Coronary artery (tissue), 2 donors: ENCODE measurements at regions not wholly inside any gene's neighbourhood (a gene's known extent, or its start where the extent isn't known, plus 50 kb on each side); places are given as distances from the start of the nearest gene placed in this dataset.
"Not testable (repeated sequence)": the region's sequence is repeated elsewhere in the genome, so short reads cannot be mapped to it uniquely, and the experiment has no call there.

Experiments used
- DNase-seq: peaks from one replicate; pipeline ENCODE4 v3.0.0-alpha.2; 2017; ENCODE audit warnings: low spot score
- H3K27ac ChIP-seq, 2 donors: fragments of 200-600 bp; sonication (generic); one replicate each; pipeline ENCODE4 v1.5.1; 2016 to 2019
- H3K4me3 ChIP-seq: fragments of 200-600 bp; sonication (generic); 2 replicates; pipeline ENCODE4 v1.5.1; 2016; ENCODE audit warnings: mild to moderate bottlenecking, moderate library complexity
- CTCF ChIP-seq: fragments of 200-600 bp; sonication (generic); IDR thresholded peaks from one replicate; pipeline ENCODE4 v1.5.1; 2019; ENCODE audit warnings: antibody characterized with exemption

- no peak overlapping the region for H3K4me3 ChIP-seq
- no peak for TF ChIP-seq CTCF
- no peak overlapping the region for H3K27ac ChIP-seq
- no peak for DNase-seq
Measured at GRCh38 chr10:80720549-80720948, 182.8 kb downstream of the SH2D4B start.

- DNase-seq, H3K27ac ChIP-seq: not testable (repeated sequence)
Measured at GRCh38 chr10:80728354-80728753, 190.7 kb downstream of the SH2D4B start.

GRCh38 chr10:80729896-80730295, 192.2 kb downstream of the SH2D4B start:
- no peak for TF ChIP-seq CTCF
- Histone ChIP-seq H3K4me3 (no peak overlapping the region), H3K27ac (no peak overlapping the region)
- DNase-seq, result no peak

More at GRCh38 chr10:80728354-80728753, 190.7 kb downstream of the SH2D4B start:
- not testable (repeated sequence) for H3K4me3 ChIP-seq

- TF ChIP-seq CTCF, result no peak
- DNase-seq, result no peak
- Histone ChIP-seq H3K4me3 (no peak overlapping the region), H3K27ac (no peak overlapping the region)
Measured at GRCh38 chr10:80730522-80730921, 192.8 kb downstream of the SH2D4B start.

GRCh38 chr10:80734589-80734988, 196.9 kb downstream of the SH2D4B start:
- Histone ChIP-seq H3K27ac (no peak overlapping the region), H3K4me3 (no peak overlapping the region)
- no peak for DNase-seq
- TF ChIP-seq CTCF, result no peak

- no peak overlapping the region for H3K4me3 ChIP-seq
- DNase-seq, result no peak
- TF ChIP-seq CTCF, result no peak
- H3K27ac ChIP-seq, result no peak overlapping the region
Measured at GRCh38 chr10:80737209-80737608, 199.5 kb downstream of the SH2D4B start.

GRCh38 chr10:80739328-80739727, 201.6 kb downstream of the SH2D4B start:
- Histone ChIP-seq H3K27ac (no peak overlapping the region), H3K4me3 (no peak overlapping the region)
- no peak for TF ChIP-seq CTCF
- DNase-seq, result no peak
